Pancreas (tissue), 10 donors: ENCODE measurements at regions not wholly inside any gene's neighbourhood (a gene's known extent, or its start where the extent isn't known, plus 50 kb on each side); places are given as distances from the start of the nearest gene placed in this dataset.

Experiments
- ATAC-seq, 4 donors: fragments of 200-7000 bp; cut with Tn5 transposase; one replicate each; pipeline versions ENCODE4 v1.8.0 to v1.9.1; 2020; ENCODE audit warnings: mild to moderate bottlenecking in 4 of 4, moderate library complexity in 4 of 4
- DNase-seq, 6 donors: peaks; one replicate each; pipeline ENCODE4 v3.0.0-alpha.2; 2020
- FAIRE-seq: peaks from 2 replicates; lab custom pipeline; 2012; peaks lifted over from hg19 to GRCh38; lab: Jason Lieb, UNC
- H3K27ac ChIP-seq, 4 donors: fragments of 200-600 bp; sonication (generic); 1 replicate in 3 of 4; 2 replicates in 1 of 4; pipeline versions ENCODE4 v1.5.0 to v1.8.0; 2020
- H3K27me3 ChIP-seq, 4 donors: fragments of 200-600 bp; one replicate each; pipeline ENCODE4 v1.8.0; 2021
- H3K36me3 ChIP-seq, 3 donors: fragments of 200-600 bp; sonication (generic) in 1 of 3; one replicate each; pipeline versions ENCODE4 v1.5.0 to v1.8.0; 2020 to 2021
- H3K4me1 ChIP-seq, 3 donors: fragments of 200-600 bp; one replicate each; pipeline ENCODE4 v1.8.0; 2021
- H3K4me3 ChIP-seq, 4 donors: fragments of 200-600 bp; sonication (generic) in 2 of 4; one replicate each; pipeline versions ENCODE4 v1.5.0 to v1.8.0; 2020 to 2021
- H3K9me3 ChIP-seq, 4 donors: fragments of 200-600 bp; one replicate each; pipeline ENCODE4 v1.8.0; 2021
- CTCF ChIP-seq, 4 donors: fragments of 200-600 bp; sonication (generic) in 3 of 4; IDR thresholded peaks; one replicate each; pipeline versions ENCODE4 v1.5.0 to v1.8.0; 2021; ENCODE audit warnings: antibody characterized with exemption in 4 of 4
- WGBS, 2 donors: extraction: QIAGEN DNeasy Blood & Tissue Kit; methylation state at CpG; one replicate each; pipeline ENCODE4 v1.1.7; 2013; 5-methylcytosine and 5-hydroxymethylcytosine counted together
- intact Hi-C, 3 donors: fragments of 100-400 bp; cut with DNase I; formaldehyde crosslinking; loops; one replicate each; pipeline versions ENCODE4 v1.11.1 to v1.14.2; 2022
- donor health status: healthy with polysubstance abuse.
- donor health status: DM: no; HTN: no; CAD: no; lungs with moderate emphysema.
- donor health status: DM: no; HTN: no; CAD: no.
- donor health status: control.
- donor health status: control.
- donor health status: Bipolar disorder and iron deficiency.
- donor health status: DM: yes; HTN: yes; CAD: no.
- donor health status: DM: no; HTN: no; CAD: no.
- donor health status: DM: no; HTN: no; CAD: no.
- donor health status: DM: yes; HTN: yes; CAD: no.

- no peaks in the 10 kb centered on the region for H3K9me3 ChIP-seq
- H3K4me3 ChIP-seq, result no peak overlapping the region
- peaks cover 0 to 2% (median 0%) of the 10 kb centered on the region in 3 donors for H3K4me1 ChIP-seq
- no peak for TF ChIP-seq CTCF (IDR thresholded peaks at IDR 0.05)
- H3K36me3 ChIP-seq, result no peaks in the 10 kb centered on the region
- ATAC-seq (no peak), FAIRE-seq (no peak), DNase-seq (no peak)
- H3K27me3 ChIP-seq, result no peaks in the 10 kb centered on the region
- WGBS, 2 donors, result 79 to 83% methylated on average over 3 of the region's 3 CpGs
- no peak overlapping the region for H3K27ac ChIP-seq
- intact Hi-C loops, result no loop called here
These were observed 53.7 kb upstream of the SMIM15 start for GRCh38 chr5:61215996-61216395.

- H3K9me3 ChIP-seq, result no peaks in the 10 kb centered on the region
- peaks cover 0 to 2% (median 0%) of the 10 kb centered on the region in 3 donors for H3K4me1 ChIP-seq
- intact Hi-C loops, result no loop called here
- H3K27ac ChIP-seq, result no peak overlapping the region
- H3K4me3 ChIP-seq, result no peak overlapping the region
- H3K36me3 ChIP-seq, result no peaks in the 10 kb centered on the region
- ATAC-seq (no peak), DNase-seq (no peak), FAIRE-seq (no peak)
- no peak for TF ChIP-seq CTCF (IDR thresholded peaks at IDR 0.05)
- 89 to 91% methylated on average over 2 of the region's 2 CpGs for WGBS, 2 donors
- H3K27me3 ChIP-seq, result no peaks in the 10 kb centered on the region
These were observed 54.5 kb upstream of the SMIM15 start for GRCh38 chr5:61216741-61217140.

- Histone ChIP-seq H3K27ac (no peak overlapping the region), H3K36me3 (no peaks in the 10 kb centered on the region), H3K4me3 (no peak overlapping the region), H3K4me1 (peaks cover 0 to 2% (median 0%) of the 10 kb centered on the region in 3 donors), H3K27me3 (no peaks in the 10 kb centered on the region), H3K9me3 (no peaks in the 10 kb centered on the region)
- TF ChIP-seq CTCF (IDR thresholded peaks at IDR 0.05), result no peak
- no peak for DNase-seq
- intact Hi-C loops, result no loop called here
- FAIRE-seq, result no peak
- ATAC-seq, result no peak
- 84 to 89% methylated on average over 3 of the region's 3 CpGs for WGBS, 2 donors
These were observed 54.9 kb upstream of the SMIM15 start for GRCh38 chr5:61217214-61217613.

- Histone ChIP-seq H3K9me3 (no peaks in the 10 kb centered on the region), H3K36me3 (no peaks in the 10 kb centered on the region), H3K27me3 (no peaks in the 10 kb centered on the region), H3K4me1 (peaks cover 8 to 18% (median 9%) of the 10 kb centered on the region in 3 donors), H3K27ac (peak overlapping the region in 2 of 4 donors; percentile 37 to 43), H3K4me3 (no peak overlapping the region)
- TF ChIP-seq CTCF (IDR thresholded peaks at IDR 0.05), result no peak
- no peak for FAIRE-seq
- 43% methylated on average over 6 of the region's 6 CpGs for WGBS, 2 donors
- peak in 1 of 6 donors; percentile 19 for DNase-seq
- peak; percentile 56 to 75 (median 71) for ATAC-seq
- intact Hi-C loops, result no loop called here
These were observed 66.0 kb upstream of the SMIM15 start for GRCh38 chr5:61228229-61228628.

- no peaks in the 10 kb centered on the region for H3K27me3 ChIP-seq
- no peaks in the 10 kb centered on the region for H3K9me3 ChIP-seq
- peaks cover 8 to 18% (median 15%) of the 10 kb centered on the region in 3 donors for H3K4me1 ChIP-seq
- no peak for TF ChIP-seq CTCF (IDR thresholded peaks at IDR 0.05)
- peak overlapping the region in 2 of 4 donors; percentile 37 to 43 for H3K27ac ChIP-seq
- WGBS, 2 donors, result 59 to 64% methylated on average over 12 of the region's 12 CpGs
- ATAC-seq (peak; percentile 40 to 60 (median 48)), DNase-seq (peak in 1 of 6 donors; percentile 17), FAIRE-seq (no peak)
- no peaks in the 10 kb centered on the region for H3K36me3 ChIP-seq
- intact Hi-C loops, result no loop called here
- no peak overlapping the region for H3K4me3 ChIP-seq
These were observed 66.5 kb upstream of the SMIM15 start for GRCh38 chr5:61228691-61229280.
